Mucosa of descending colon (tissue), 3 donors: ENCODE measurements at regions not wholly inside any gene's neighbourhood (a gene's known extent, or its start where the extent isn't known, plus 50 kb on each side); places are given as distances from the start of the nearest gene placed in this dataset.

Experiments used
- ATAC-seq: fragments of 200-7000 bp; cut with Tn5 transposase; one replicate; pipeline ENCODE4 v1.9.1; 2020; ENCODE audit warnings: mild to moderate bottlenecking, moderate library complexity
- DNase-seq, 3 donors: peaks; one replicate each; pipeline ENCODE4 v3.0.0-alpha.2; 2020
- H3K36me3 ChIP-seq: fragments of 200-600 bp; one replicate; pipeline ENCODE4 v1.8.0; 2021; ENCODE audit warnings: low read depth, mild to moderate bottlenecking
- H3K4me1 ChIP-seq: fragments of 200-600 bp; one replicate; pipeline ENCODE4 v1.8.0; 2021; ENCODE audit warnings: low read depth, mild to moderate bottlenecking
- H3K4me3 ChIP-seq: fragments of 200-600 bp; one replicate; pipeline ENCODE4 v1.8.0; 2021; ENCODE audit warnings: mild to moderate bottlenecking
- H3K9me3 ChIP-seq: fragments of 200-600 bp; one replicate; pipeline ENCODE4 v1.8.0; 2021; ENCODE audit warnings: mild to moderate bottlenecking
- CTCF ChIP-seq: fragments of 200-600 bp; IDR thresholded peaks from one replicate; pipeline ENCODE4 v1.8.0; 2022; ENCODE audit warnings: antibody characterized with exemption, mild to moderate bottlenecking
- intact Hi-C, 2 donors: fragments of 100-400 bp; cut with DNase I in 1 of 2; cut with micrococcal nuclease in 1 of 2; formaldehyde crosslinking; loops; one replicate each; pipeline versions ENCODE4 v1.11.0 to v1.11.1; 2022; cut with DNase I, micrococcal nuclease
- donor health status: DM: no; HTN: no; CAD: no; lungs with moderate emphysema.
- donor health status: DM: no; HTN: no; CAD: no.
- donor health status: DM: no; HTN: yes; CAD: no.

- ATAC-seq = no peak
- intact Hi-C loops = no loop called here
- no peak for DNase-seq
- Histone ChIP-seq H3K4me1 (no peaks in the 10 kb centered on the region), H3K36me3 (no peaks in the 10 kb centered on the region), H3K9me3 (no peaks in the 10 kb centered on the region), H3K4me3 (no peak overlapping the region)
- TF ChIP-seq CTCF = no peak
Measured at GRCh38 chr3:67202053-67202452, 203.9 kb downstream of the KBTBD8 start.

- no peaks in the 10 kb centered on the region for H3K4me1 ChIP-seq
- H3K36me3 ChIP-seq = no peaks in the 10 kb centered on the region
- ATAC-seq = no peak
- H3K9me3 ChIP-seq = no peaks in the 10 kb centered on the region
- intact Hi-C loops = no loop called here
- no peak for TF ChIP-seq CTCF
- no peak overlapping the region for H3K4me3 ChIP-seq
- DNase-seq = no peak
Measured at GRCh38 chr3:67204951-67205350, 206.8 kb downstream of the KBTBD8 start.

GRCh38 chr3:67215690-67216089 lies 217.6 kb downstream of the KBTBD8 start:
- ATAC-seq = no peak
- no peak for DNase-seq
- TF ChIP-seq CTCF = no peak
- H3K4me1 ChIP-seq = no peaks in the 10 kb centered on the region
- H3K9me3 ChIP-seq = no peaks in the 10 kb centered on the region
- no peak overlapping the region for H3K4me3 ChIP-seq
- no peaks in the 10 kb centered on the region for H3K36me3 ChIP-seq
- intact Hi-C loops = no loop called here

- intact Hi-C loops = no loop called here
- Histone ChIP-seq H3K4me1 (no peaks in the 10 kb centered on the region), H3K36me3 (no peaks in the 10 kb centered on the region), H3K9me3 (no peaks in the 10 kb centered on the region), H3K4me3 (no peak overlapping the region)
- ATAC-seq = no peak
- DNase-seq = no peak
- no peak for TF ChIP-seq CTCF
Measured at GRCh38 chr3:67227030-67227429, 228.9 kb downstream of the KBTBD8 start.

- no peaks in the 10 kb centered on the region for H3K4me1 ChIP-seq
- intact Hi-C loops = no loop called here
- H3K4me3 ChIP-seq = no peak overlapping the region
- no peaks in the 10 kb centered on the region for H3K9me3 ChIP-seq
- DNase-seq (no peak), ATAC-seq (no peak)
- no peaks in the 10 kb centered on the region for H3K36me3 ChIP-seq
- no peak for TF ChIP-seq CTCF
Measured at GRCh38 chr3:67228136-67228535, 230.0 kb downstream of the KBTBD8 start.

GRCh38 chr3:67232642-67233041 lies 234.5 kb downstream of the KBTBD8 start:
- intact Hi-C loops = no loop called here

More at GRCh38 chr3:67232642-67233041, 234.5 kb downstream of the KBTBD8 start:
- Histone ChIP-seq H3K9me3 (no peaks in the 10 kb centered on the region), H3K4me1 (no peaks in the 10 kb centered on the region), H3K4me3 (no peak overlapping the region), H3K36me3 (no peaks in the 10 kb centered on the region)
- DNase-seq (no peak), ATAC-seq (no peak)
- TF ChIP-seq CTCF = no peak
